HG03159 (cell line): ENCODE measurements at regions not wholly inside any gene's neighbourhood (a gene's known extent, or its start where the extent isn't known, plus 50 kb on each side); places are given as distances from the start of the nearest gene placed in this dataset.

Experiments used
- ATAC-seq: cut with Tn5 transposase; IDR thresholded peaks from one replicate; pipeline ENCODE4 v1.9.1; 2021; ENCODE audit warnings: mild to moderate bottlenecking, moderate library complexity; ENCODE audit not compliant: unreplicated experiment

- ATAC-seq: no peak
These were observed 227.6 kb downstream of the MYCN start for GRCh38 chr2:16167870-16168426.

DNA sequence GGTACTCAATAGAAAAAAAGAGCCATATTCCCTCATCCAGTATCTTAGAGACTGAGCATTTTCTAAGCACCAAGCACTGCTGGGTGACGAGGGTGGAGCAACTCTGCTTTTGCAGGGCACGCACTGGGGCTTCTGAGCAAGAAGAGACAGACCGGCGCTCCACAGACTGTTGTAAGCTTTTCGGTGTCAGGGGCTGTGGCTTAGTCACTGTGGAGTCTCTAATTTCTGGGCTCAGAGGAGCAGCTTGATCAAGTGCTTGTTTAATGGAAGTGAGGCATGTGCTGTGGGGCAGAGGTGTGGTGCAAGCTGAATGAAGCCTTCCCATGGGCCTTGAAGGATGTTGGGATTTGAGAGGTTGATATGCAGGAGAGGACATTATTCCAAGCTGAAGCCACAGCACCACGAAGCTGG is 227.1 kb downstream of the MYCN start:
- ATAC-seq: no peak

- no peak for ATAC-seq
These were observed 226.1 kb downstream of the MYCN start for GRCh38 chr2:16166327-16166981.

GRCh38 chr2:16165518-16166326 is 225.4 kb downstream of the MYCN start:
- ATAC-seq: no peak

DNA sequence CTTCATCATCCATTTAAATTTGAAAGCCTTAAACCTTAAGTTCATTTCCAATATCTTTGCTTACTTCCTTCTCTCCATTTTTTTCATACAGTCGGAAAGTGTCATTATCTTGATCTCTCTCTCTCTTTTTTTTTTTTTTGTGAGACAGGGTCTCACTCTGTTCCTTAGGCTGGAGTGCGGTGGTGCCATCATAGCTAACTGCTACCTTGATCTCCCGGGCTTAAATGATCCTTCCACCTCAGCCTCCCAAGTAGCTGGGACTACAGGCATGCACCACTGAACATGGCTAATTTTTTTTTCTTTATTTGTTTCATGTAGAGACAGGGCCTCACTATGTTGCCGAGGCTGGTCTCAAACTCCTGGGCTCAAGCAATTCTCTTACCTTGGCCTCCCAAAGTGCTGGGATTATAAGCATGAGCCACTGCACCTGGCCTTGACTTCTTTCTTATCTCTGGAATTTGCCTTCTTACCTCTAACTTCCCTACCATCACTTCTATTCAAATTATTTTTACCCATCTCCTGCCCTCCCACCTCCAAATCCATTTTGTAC is 222.2 kb downstream of the MYCN start:
- ATAC-seq: no peak

GRCh38 chr2:16161768-16162490 is 221.6 kb downstream of the MYCN start:
- no peak for ATAC-seq

GRCh38 chr2:16161085-16161565 is 220.8 kb downstream of the MYCN start:
- no peak for ATAC-seq

DNA sequence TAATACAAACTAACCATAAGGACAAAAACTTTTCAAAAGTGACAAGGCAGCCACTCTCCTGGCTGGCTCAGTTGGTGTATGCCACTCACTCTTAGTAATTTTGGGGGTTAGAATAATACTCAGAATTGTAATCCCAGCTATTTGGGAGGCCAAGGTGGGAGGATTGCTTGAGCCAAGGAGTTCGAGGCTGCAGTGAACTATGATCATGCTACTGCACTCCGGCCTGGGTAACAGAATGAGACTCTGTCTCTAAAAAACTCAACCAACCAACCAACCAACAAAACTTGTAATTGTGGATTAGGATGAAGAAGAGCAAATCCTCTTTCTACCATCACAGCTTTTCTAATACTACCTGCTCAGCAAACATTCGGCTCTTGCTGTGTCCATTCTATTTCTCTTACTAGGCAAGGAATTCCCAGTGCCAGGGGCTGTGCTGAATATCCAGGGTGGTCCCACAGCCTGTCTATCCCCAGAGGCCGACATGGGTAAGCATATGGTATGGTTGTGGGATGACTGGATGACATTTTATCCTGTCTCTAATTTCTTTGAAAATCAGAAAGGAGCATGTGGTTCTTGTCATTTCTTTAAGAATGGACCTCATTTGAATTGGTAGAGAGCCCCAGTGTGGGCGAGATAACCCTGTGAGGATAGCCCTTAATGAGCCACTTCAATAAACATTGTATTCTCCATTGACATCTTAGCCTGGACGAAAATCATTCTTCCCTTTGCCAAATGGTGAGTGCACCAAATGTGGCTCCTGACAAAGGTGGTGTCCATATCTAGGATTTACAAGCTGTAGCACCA is 220.1 kb downstream of the MYCN start:
- no peak for ATAC-seq

- no peak for ATAC-seq
These were observed 216.1 kb downstream of the MYCN start for GRCh38 chr2:16156411-16156810.

GRCh38 chr2:16155766-16156165 is 215.4 kb downstream of the MYCN start:
- ATAC-seq: no peak

DNA sequence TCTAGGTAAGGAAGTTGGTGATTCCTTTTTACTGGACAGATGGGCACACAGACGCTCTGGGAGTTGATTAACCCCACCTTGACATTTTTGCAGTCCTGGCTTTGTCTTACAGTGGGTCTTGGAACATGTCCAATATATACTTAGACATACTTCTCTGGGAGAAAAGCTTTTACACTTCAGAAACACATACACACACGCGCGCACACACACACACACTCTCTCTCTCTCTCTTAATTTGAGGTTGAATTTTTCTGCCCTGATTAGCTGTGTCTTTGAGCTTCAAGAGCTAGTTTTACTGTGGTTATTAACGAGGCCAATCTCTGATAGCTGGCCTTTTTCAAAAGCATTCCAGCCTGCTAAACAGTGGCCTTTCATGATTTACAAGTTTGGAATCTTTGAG is 215.0 kb downstream of the MYCN start:
- no peak for ATAC-seq

- no peak for ATAC-seq
These were observed 214.3 kb downstream of the MYCN start for GRCh38 chr2:16154501-16155280.

DNA sequence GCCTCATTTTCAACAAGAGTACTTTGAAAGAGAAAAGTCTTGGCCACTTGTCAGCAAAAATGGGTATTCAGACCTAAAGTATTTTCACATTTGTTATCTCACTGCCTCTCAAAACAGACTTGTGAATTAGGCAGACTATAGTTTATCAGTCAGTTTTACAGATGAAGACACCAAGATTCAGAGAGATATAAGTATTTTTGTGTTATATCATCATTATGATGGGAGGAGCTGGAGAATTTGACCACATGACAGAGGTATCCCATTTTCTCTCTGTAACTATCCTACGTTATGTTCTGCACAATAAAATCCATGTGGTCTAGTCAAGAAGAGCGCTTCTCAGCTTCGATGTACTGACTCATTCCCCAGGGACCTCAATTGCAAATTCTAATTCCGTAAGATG is 213.7 kb downstream of the MYCN start:
- ATAC-seq: no peak

DNA sequence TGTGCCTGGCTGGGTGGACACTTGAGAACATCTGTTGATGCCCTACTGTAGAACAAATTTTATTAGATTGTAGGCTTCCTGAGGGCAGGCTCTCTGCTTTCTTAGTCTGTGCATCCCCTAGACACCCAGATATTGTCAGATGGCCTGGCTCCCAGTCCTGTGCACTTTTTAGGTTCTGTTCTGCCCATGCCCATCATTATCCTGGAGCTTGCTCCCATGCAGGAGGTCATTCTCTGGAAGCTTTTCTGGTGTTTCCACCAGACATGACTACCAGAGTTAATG is 213.3 kb downstream of the MYCN start:
- no peak for ATAC-seq

DNA sequence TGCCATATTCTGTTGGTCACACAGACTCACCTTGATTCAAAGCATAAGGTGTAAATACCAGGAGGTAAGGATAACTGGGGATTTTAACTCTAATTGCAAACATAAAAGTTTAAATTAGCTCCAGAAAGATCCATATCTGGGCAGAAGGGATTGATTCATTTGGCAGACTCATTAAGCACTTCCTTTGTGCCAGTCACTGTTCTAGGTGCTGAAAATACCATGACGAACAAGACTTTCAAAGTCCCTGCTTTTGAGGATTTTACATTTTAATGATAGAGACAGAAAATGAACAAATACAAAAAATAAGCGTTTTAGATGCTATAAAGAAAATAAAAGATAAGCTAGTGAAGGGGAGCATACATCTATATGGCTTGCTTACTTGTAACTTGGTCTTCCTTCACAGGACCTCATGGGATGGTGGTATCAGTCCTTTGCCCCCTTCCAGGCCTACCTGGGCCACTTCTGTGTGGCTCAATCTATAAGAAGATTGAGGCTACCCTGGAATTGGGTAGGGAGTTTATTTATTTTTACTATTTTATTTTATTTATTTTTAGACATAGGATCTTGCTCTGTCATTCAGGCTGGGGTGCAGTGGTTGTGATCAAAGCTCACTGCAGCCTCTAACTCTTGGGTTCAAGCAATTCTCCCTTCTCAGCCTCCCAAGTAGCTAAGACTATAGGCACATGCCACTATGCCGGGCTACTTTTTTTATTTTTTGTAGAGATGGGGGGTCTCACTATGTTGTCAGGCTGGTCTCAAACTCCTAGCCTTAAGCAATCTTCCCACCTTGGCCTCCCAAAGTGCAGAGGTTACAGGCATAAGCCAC is 212.8 kb downstream of the MYCN start:
- no peak for ATAC-seq

DNA sequence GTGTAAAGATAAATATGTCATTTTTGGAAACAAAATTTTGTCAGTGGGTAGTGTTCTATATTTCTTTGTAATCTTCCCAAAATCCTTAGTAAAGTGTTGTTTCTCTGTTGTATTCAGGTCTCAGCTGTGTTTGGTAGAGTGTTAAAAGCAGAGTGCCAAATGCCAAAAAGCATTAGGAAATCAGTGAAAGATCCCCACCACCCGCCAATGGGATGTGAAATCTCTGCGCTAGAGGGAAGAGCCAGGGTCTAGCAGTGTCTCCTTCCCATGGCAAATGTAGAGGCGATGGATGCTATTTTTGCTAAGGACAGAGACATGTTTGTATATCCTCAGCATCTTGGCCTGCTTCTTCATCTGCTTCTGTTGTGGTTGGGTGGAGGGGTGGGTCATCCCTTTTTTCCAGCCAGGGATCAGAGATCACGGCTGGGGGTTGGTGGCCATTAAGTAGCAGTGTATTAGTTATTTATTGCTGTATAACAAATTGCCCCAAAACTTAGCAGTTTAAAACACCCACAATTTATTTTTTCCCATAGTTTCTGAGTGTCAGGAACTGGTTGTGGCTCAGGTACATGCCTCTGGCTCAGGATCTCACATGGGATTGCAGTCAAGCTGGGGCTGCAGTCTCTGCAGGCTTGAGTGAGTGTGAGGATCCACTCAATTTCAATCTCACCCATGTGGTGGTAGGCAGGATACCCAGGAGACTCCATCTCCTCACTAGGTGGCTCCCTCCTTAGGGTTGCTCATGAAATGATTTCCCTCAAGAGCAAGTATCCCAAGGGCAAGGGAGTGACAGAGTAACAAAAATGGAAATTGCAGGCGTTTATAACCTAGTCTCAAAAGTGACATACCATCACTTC is 211.9 kb downstream of the MYCN start:
- no peak for ATAC-seq

DNA sequence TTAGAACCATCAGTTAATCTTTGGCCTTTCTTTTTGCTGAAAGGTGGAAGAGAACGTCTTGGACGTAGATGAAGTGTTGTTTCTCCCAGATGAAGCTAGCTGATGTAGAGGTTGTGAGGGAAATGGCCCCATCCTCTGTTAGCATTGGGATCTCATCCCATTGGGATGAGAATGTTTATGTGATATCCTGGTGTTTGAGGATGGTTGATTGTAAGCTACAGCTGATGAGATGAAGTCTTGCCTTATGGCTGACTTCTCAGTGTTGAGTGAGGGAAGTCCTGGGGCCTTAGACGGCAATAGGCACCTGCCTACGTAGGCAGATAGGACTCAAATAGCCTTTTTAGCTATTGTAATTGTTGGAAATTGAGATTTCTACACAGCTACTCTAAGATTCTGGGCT is 211.3 kb downstream of the MYCN start:
- ATAC-seq: no peak

- ATAC-seq: no peak
These were observed 210.9 kb downstream of the MYCN start for GRCh38 chr2:16151281-16151570.
